ENCODE measurements at regions not wholly inside any gene's neighbourhood (a gene's known extent, or its start where the extent isn't known, plus 50 kb on each side); places are given as distances from the start of the nearest gene placed in this dataset.
A peak's percentile ranks its signal among the peaks of the same experiment; 100 is the strongest.

- Histone ChIP-seq H3K23me2 (ENCODE audit: insufficient read length, low read depth, low read length, poor library complexity, severe bottlenecking) (no peaks in the 10 kb centered on the region), H3K79me2 (ENCODE audit: insufficient read depth, low read length) (no peaks in the 10 kb centered on the region), H3K18ac (ENCODE audit: insufficient read length, low read depth, low read length) (no peak overlapping the region), H4K91ac (ENCODE audit: insufficient read length, low read depth, low read length) (no peak overlapping the region), H2BK15ac (ENCODE audit: low read depth, low read length) (no peak overlapping the region), H4K20me1 (ENCODE audit: control insufficient read depth, insufficient read depth, insufficient read length) (no peaks in the 10 kb centered on the region), H3K27ac (ENCODE audit: insufficient read length, low read depth, low read length) (no peak overlapping the region), H3K14ac (ENCODE audit: insufficient read depth, low read length) (no peak overlapping the region), H3K56ac (ENCODE audit: insufficient read length, low read depth, low read length) (no peak overlapping the region), H3K27me3 (ENCODE audit: insufficient read depth, low read length) (no peaks in the 10 kb centered on the region), H3K4ac (ENCODE audit: low read depth, low read length) (no peak overlapping the region), H3K23ac (ENCODE audit: insufficient read length, low read depth, low read length) (no peak overlapping the region), H3K4me1 (ENCODE audit: insufficient read depth, low read length) (peaks cover 12% of the 10 kb centered on the region; the same call in 1 of the 2 replicates), H2AFZ (ENCODE audit: low read length) (no peak overlapping the region), H3K4me2 (ENCODE audit: insufficient read depth, insufficient read length, low read length) (no peak overlapping the region), H2BK12ac (ENCODE audit: insufficient read length, low read depth, low read length) (no peak overlapping the region), H3T11ph (ENCODE audit: low read length) (no peak overlapping the region), H2BK120ac (ENCODE audit: low read depth, low read length, poor library complexity, severe bottlenecking) (no peak overlapping the region), H3K79me1 (ENCODE audit: insufficient read depth, low read depth, low read length, poor library complexity, severe bottlenecking) (no peaks in the 10 kb centered on the region), H2BK20ac (ENCODE audit: low read depth, low read length, poor library complexity, severe bottlenecking) (no peak overlapping the region), H4K8ac (replicated peaks; ENCODE audit: insufficient read length, low read depth, low read length) (no peak overlapping the region), H4K5ac (ENCODE audit: insufficient read length, low read depth, low read length) (no peak overlapping the region), H2BK5ac (ENCODE audit: insufficient read length, low read length) (no peak overlapping the region), H2AK5ac (ENCODE audit: insufficient read length, low read length) (no peak overlapping the region), H3K9ac (ENCODE audit: extremely low read depth, insufficient read length, low read length) (no peak overlapping the region), H3K9me3 (ENCODE audit: control insufficient read depth, low read depth, low read length) (no peaks in the 10 kb centered on the region)
- TF ChIP-seq, protein P1, sequence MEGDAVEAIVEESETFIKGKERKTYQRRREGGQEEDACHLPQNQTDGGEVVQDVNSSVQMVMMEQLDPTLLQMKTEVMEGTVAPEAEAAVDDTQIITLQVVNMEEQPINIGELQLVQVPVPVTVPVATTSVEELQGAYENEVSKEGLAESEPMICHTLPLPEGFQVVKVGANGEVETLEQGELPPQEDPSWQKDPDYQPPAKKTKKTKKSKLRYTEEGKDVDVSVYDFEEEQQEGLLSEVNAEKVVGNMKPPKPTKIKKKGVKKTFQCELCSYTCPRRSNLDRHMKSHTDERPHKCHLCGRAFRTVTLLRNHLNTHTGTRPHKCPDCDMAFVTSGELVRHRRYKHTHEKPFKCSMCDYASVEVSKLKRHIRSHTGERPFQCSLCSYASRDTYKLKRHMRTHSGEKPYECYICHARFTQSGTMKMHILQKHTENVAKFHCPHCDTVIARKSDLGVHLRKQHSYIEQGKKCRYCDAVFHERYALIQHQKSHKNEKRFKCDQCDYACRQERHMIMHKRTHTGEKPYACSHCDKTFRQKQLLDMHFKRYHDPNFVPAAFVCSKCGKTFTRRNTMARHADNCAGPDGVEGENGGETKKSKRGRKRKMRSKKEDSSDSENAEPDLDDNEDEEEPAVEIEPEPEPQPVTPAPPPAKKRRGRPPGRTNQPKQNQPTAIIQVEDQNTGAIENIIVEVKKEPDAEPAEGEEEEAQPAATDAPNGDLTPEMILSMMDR (conservative IDR thresholded peaks at IDR 0.05), result no peak
- H3K4me1 Mint-ChIP-seq, result peaks cover 32 to 35% of the 10 kb centered on the region in 2 experiments
- peak overlapping the region; percentile 28 to 83 (median 68); a peak in 4 of 7 replicates for H3K27ac Mint-ChIP-seq
- peak overlapping the region in 1 of 2 experiments; percentile 47; a peak in 4 of 5 replicates for H3K4me3 Mint-ChIP-seq
- H3K27me3 Mint-ChIP-seq (ENCODE audit: low read depth), result peaks cover 16% of the 10 kb centered on the region
- no peak for DNase-seq
- no peaks in the 10 kb centered on the region; a peak in 1 of 7 replicates for H3K36me3 Mint-ChIP-seq (ENCODE audit: insufficient read depth in 1 of 3, low read depth in 3 of 3)
- peaks cover 0 to 3% of the 10 kb centered on the region in 2 experiments; a peak in 3 of 5 replicates for H3K9me3 Mint-ChIP-seq
- no CpG with 5 or more reads among the region's 7 CpGs for WGBS (ENCODE audit: extremely low coverage, insufficient read length, low lambda C conversion rate)
Measured at GRCh38 chr2:6054161-6054671, 362.0 kb downstream of the SOX11 start.

Measured in H9 (cell line).